HepG2 (cell line): ENCODE measurements at regions not wholly inside any gene's neighbourhood (a gene's known extent, or its start where the extent isn't known, plus 50 kb on each side); places are given as distances from the start of the nearest gene placed in this dataset.

ENCODE experiments used
- ARID2 ChIP-seq: sonication (generic); formaldehyde crosslinking; IDR thresholded peaks from 2 replicates; pipeline ENCODE4 v1.8.1; 2022; ENCODE audit warnings: mild to moderate bottlenecking, missing genetic modification reagents, borderline replicate concordance
- FOXJ3 ChIP-seq: sonication (generic); formaldehyde crosslinking; IDR thresholded peaks from 2 replicates; pipeline ENCODE4 v1.4.0; 2020; ENCODE audit warnings: missing genetic modification reagents, mild to moderate bottlenecking, borderline replicate concordance
- FOXP4 ChIP-seq: sonication (generic); formaldehyde crosslinking; IDR thresholded peaks from 2 replicates; pipeline ENCODE4 v1.4.0; 2020; ENCODE audit warnings: missing genetic modification reagents
- HDAC1 ChIP-seq: sonication (generic); formaldehyde crosslinking; IDR thresholded peaks from 2 replicates; pipeline ENCODE4 v1.5.1; 2020; ENCODE audit warnings: mild to moderate bottlenecking, missing genetic modification reagents
- HDAC2 ChIP-seq: sonication (generic); formaldehyde crosslinking; IDR thresholded peaks from 2 replicates; pipeline ENCODE4 v1.4.0; 2020; ENCODE audit warnings: missing genetic modification reagents
- ISL2 ChIP-seq: sonication (generic); formaldehyde crosslinking; IDR thresholded peaks from 2 replicates; pipeline ENCODE4 v1.5.0; 2020; ENCODE audit warnings: missing genetic modification reagents
- MED1 ChIP-seq: sonication (generic); formaldehyde crosslinking; IDR thresholded peaks from 2 replicates; pipeline ENCODE4 v1.4.0; 2020; ENCODE audit warnings: missing genetic modification reagents
- MXD1 ChIP-seq: sonication (generic); formaldehyde crosslinking; IDR thresholded peaks from 2 replicates; pipeline ENCODE4 v1.4.0; 2020; ENCODE audit warnings: mild to moderate bottlenecking, missing genetic modification reagents
- NFRKB ChIP-seq: fragments of 450-650 bp; IDR thresholded peaks from 2 replicates; pipeline ENCODE4 v1.6.1; 2017
- TEAD3 ChIP-seq: optimal IDR thresholded peaks from 2 replicates; pipeline ENCODE3; 2016; ENCODE audit warnings: borderline replicate concordance
- TGIF2 ChIP-seq: IDR thresholded peaks from 2 replicates; pipeline ENCODE4 v1.6.1; 2016; ENCODE audit warnings: control low read depth, missing compliant biosample characterization
- ZFX ChIP-seq: sonication (generic); formaldehyde crosslinking; IDR thresholded peaks from 2 replicates; pipeline ENCODE4 v1.4.0; 2020; ENCODE audit warnings: mild to moderate bottlenecking, low read depth, missing genetic modification reagents, moderate library complexity
- ZGPAT ChIP-seq: IDR thresholded peaks from 2 replicates; pipeline ENCODE4 v1.6.1; 2016; ENCODE audit warnings: mild to moderate bottlenecking
- ZNF292 ChIP-seq: sonication (generic); formaldehyde crosslinking; IDR thresholded peaks from 2 replicates; pipeline ENCODE4 v1.8.1; 2022; ENCODE audit warnings: mild to moderate bottlenecking, low read depth, missing genetic modification reagents, borderline replicate concordance
- ZNF598 ChIP-seq: sonication (generic); formaldehyde crosslinking; IDR thresholded peaks from 2 replicates; pipeline ENCODE4 v1.5.1; 2020; ENCODE audit warnings: mild to moderate bottlenecking, missing genetic modification reagents, borderline replicate concordance
- ZNF639 ChIP-seq: conservative IDR thresholded peaks from 2 replicates; pipeline ENCODE4 v1.6.1; 2018; ENCODE audit warnings: missing genetic modification reagents
- ZNF75D ChIP-seq: sonication (generic); formaldehyde crosslinking; IDR thresholded peaks from 2 replicates; pipeline ENCODE4 v1.8.1; 2023; ENCODE audit warnings: missing genetic modification reagents, mild to moderate bottlenecking, borderline replicate concordance
- ZSCAN21 ChIP-seq: sonication (generic); formaldehyde crosslinking; IDR thresholded peaks from 2 replicates; pipeline ENCODE4 v1.8.0; 2022; ENCODE audit warnings: mild to moderate bottlenecking, missing genetic modification reagents, moderate library complexity, borderline replicate concordance
- TF ChIP-seq, protein P1 (sequence below): sonication (generic); formaldehyde crosslinking; IDR thresholded peaks from 2 replicates; pipeline ENCODE4 v1.8.1; 2022; ENCODE audit warnings: mild to moderate bottlenecking, missing genetic modification reagents
- TF ChIP-seq, protein P2 (sequence below): IDR thresholded peaks from 2 replicates; pipeline ENCODE4 v1.6.1; 2012; ENCODE audit warnings: inconsistent platforms

GRCh38 chr10:46106410-46107255 is 60.6 kb upstream of the MSMB start (continued):
- TF ChIP-seq, protein P1, sequence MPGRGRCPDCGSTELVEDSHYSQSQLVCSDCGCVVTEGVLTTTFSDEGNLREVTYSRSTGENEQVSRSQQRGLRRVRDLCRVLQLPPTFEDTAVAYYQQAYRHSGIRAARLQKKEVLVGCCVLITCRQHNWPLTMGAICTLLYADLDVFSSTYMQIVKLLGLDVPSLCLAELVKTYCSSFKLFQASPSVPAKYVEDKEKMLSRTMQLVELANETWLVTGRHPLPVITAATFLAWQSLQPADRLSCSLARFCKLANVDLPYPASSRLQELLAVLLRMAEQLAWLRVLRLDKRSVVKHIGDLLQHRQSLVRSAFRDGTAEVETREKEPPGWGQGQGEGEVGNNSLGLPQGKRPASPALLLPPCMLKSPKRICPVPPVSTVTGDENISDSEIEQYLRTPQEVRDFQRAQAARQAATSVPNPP: 0 out of 2 replicates have a peak, but pooled peaks have one; percentile 62
- peak; percentile 59; the same call in 1 of the 2 replicates for TF ChIP-seq NFRKB
- TF ChIP-seq MXD1 (CRISPR knock-in tag): 0 out of 2 replicates have a peak, but pooled peaks have one; percentile 45
- TF ChIP-seq FOXJ3: no peak
- TF ChIP-seq TEAD3 (CRISPR knock-in tag): peak; percentile 34
- TF ChIP-seq ZSCAN21 (CRISPR knock-in tag): 0 out of 2 replicates have a peak, but pooled peaks have one; percentile 64
- peak; percentile 66 for TF ChIP-seq ISL2 (CRISPR knock-in tag)
- peak; percentile 67; the same call in 1 of the 2 replicates for TF ChIP-seq ZNF598 (CRISPR knock-in tag)
- TF ChIP-seq ZGPAT: peak; percentile 64; the same call in 1 of the 2 replicates
- 0 out of 2 replicates have a peak, but pooled peaks have one; percentile 25 for TF ChIP-seq HDAC2 (CRISPR knock-in tag)
- TF ChIP-seq, protein P2, sequence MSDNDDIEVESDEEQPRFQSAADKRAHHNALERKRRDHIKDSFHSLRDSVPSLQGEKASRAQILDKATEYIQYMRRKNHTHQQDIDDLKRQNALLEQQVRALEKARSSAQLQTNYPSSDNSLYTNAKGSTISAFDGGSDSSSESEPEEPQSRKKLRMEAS: peak; percentile 50
- peak; percentile 51; the same call in 1 of the 2 replicates for TF ChIP-seq ZFX (CRISPR knock-in tag)
- TF ChIP-seq FOXP4 (CRISPR knock-in tag): peak; percentile 34; the same call in 1 of the 2 replicates
- TF ChIP-seq ZNF639 (CRISPR knock-in tag): no peak
- peak; percentile 36; the same call in 1 of the 2 replicates for TF ChIP-seq ZNF292 (CRISPR knock-in tag)
- 0 out of 2 replicates have a peak, but pooled peaks have one; percentile 75 for TF ChIP-seq ARID2 (CRISPR knock-in tag)
- 0 out of 2 replicates have a peak, but pooled peaks have one; percentile 22 for TF ChIP-seq TGIF2
- TF ChIP-seq ZNF75D (CRISPR knock-in tag): no peak
- peak; percentile 82 for TF ChIP-seq HDAC1 (CRISPR knock-in tag)
- peak; percentile 82 for TF ChIP-seq MED1 (CRISPR knock-in tag)
